ENCODE measurements at regions not wholly inside any gene's neighbourhood (a gene's known extent, or its start where the extent isn't known, plus 50 kb on each side); places are given as distances from the start of the nearest gene placed in this dataset.
A peak's percentile ranks its signal among the peaks of the same experiment; 100 is the strongest.
"Not testable (repeated sequence)": the region's sequence is repeated elsewhere in the genome, so short reads cannot be mapped to it uniquely, and the experiment has no call there.

DNA sequence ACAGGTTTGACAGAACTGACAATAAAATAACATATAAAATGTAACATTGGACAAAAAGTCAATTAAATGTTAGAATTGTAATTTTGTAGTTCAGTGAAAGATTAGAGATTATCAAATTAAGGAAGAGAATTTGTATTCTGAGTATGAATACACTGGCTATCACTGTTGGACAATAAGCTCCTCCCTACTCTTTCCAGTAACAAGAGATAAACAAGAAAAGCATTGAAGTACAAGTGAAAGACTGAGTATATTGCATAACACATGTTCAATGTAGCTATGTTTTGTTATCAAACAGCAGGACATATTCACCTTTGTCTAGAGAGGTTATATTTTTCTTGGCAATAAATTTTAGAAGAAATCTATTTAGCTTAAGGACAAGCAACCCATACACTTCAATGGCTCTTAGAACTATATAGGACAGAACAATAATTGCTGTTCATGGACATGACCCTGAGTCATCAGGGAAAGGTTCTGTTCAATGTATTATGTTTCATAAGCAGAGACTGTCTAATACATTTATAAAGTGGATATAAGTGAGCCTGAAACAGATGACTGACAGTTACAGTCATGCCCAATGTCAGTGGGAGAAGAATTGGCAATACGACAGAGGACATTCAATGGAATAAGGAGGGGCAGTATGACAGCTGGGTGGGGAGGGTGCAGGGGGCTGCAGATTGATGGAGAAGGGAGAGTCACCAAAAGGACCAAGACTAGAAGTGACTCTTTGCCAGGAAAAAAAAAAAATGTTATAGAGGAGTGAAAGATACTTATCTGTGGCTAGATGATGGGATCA, 520.4 kb downstream of the FRK start:
- DNase-seq = no peak

DNA sequence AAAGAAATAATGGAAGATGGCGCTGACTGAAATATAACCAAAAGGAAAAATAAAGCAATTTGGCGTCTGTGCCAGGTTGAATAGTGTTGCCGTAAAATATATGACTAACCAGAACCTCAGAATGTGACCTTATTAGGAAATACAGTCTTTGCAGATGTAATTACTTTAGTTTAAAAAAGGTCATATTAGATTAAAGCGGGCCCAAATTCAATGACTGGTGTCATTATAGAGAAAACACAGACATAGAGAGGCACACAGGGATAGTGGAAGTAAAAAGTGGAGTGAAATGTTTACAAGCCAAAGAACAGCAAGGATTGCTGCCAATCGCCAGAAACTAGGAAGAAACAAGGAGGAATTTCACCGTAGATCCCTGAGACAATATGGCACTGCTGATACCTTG, 521.2 kb downstream of the FRK start:
- no peak for DNase-seq

DNA sequence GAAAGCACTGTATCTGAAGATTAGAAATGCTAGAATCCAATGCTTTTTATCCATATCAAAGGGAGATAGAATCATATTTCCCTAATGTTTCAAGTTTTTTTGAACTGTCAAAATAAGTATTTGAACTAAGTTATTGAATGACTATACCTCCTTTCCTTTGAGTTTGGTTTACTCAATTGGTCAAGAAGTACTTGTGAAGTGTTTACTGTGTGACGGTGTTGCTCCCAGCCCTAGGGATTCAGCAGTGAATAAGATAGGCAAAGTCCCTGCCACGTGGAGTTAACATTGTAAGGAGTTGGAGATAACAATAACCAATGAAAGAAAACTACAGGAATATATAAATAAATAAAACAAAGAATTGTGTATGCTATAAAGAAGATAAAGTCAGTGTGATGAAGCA, 535.9 kb downstream of the FRK start:
- DNase-seq = no peak

DNA sequence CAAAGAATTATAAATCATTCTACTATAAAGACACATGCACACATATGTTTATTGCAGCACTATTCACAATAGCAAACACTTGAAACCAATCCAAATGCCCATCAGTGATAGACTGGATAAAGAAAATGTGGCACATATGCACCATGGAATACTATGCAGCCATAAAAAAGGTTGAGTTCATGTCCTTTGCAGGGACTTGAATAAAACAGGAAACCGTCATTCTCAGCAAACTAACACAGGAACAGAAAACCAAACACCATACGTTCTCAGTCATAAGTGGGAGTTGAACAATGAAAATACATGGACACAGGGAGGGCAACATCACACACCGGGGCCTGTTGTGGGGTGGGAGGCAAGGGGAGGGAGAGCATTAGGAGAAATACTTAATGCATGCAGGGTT, 538.9 kb downstream of the FRK start:
- DNase-seq = not testable (repeated sequence)

DNA sequence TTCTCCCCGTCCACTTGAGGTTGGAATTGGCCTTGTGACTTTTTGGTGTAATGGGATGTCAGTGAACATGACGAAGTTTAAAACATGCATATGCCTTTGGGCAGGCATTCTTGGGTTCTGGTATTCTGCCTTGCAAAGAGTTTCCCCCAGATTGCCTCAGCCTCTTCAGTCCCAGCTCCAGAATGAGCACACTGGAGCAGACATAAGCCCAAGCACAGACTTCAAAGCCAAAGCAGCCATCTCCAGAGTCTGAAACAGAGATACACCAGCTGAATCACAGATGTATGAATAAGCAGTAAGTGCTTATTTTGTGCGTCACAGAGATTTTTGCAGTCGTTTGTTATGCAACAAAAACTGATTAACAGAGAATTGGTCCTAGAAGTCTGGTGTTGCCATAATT, 546.0 kb downstream of the FRK start:
- DNase-seq = no peak

DNA sequence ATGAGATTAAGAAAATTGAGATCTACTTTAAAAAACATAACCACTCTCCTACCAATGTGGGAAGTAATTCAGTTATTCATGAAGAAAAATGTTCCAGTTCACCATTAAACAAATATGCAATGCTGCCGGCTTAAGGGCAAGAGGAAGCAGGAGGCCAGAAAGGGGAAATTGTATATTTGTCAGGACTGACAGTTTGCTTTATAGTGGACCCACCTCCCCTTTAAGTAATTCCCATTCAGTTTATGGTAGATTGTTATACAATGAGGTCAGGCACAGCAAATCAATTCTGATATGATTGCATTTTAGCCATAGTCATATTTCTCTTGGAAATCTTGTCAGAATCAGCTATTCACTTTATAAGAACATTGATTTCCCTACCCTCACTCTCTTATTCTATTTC, 547.8 kb downstream of the FRK start:
- peak; percentile 31 to 36 for DNase-seq

DNA sequence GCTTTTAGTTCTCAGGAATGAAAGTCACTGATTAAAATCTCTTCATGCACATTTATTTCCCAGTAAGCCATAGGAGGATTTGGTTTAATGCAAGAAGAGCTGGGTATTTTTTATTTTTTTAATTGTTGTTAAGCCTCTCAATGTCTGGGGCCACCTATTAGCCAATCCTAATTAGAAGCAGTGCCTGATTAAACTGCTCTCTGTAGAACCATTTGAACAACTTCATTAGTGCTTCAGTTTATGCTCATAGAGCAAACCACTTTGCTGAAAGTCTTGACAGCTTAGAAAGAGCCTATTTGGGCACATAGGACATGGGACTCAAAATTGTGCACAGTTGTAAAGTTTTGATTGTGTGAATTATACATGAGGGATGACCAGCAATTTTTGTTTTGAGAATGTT, 548.9 kb downstream of the FRK start:
- DNase-seq = no peak

DNA sequence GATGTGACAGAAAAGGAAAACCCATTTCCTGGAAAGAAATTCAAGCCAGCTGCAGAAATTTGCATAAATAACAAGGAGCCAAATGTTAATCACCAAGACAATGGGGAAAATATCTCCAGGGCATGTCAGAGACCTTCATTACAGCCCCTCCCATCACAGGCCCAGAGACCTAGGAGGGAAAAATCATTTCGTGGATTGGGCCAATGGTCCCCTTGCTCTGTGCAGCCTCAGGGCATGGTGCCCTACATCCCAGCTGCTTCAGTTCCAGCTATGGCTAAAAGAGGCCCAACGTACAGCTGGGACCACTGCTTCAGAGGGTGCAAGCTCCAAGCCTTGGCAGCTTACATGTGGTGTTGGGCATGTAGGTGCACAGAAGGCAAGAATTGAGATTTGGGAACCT, 558.3 kb downstream of the FRK start:
- not testable (repeated sequence) for DNase-seq

DNA sequence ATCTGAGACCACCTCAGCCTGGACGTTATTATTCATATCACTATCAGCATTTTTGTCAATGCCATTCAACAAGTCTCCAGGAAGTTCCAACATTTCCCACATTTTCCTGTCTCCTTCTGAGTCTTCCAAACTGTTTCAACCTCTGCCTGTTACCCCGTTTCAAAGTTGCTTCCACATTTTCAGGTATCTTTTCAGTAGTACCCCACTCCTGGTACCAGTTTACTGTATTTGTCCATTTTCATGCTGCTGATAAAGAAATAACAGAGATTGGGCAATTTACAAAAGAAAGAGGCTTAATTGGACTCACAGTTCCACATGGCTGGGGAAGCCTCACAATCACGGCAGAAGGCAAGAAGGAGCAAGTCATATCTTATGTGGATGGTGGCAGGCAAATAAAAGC, 565.5 kb downstream of the FRK start:
- DNase-seq = no peak

DNA sequence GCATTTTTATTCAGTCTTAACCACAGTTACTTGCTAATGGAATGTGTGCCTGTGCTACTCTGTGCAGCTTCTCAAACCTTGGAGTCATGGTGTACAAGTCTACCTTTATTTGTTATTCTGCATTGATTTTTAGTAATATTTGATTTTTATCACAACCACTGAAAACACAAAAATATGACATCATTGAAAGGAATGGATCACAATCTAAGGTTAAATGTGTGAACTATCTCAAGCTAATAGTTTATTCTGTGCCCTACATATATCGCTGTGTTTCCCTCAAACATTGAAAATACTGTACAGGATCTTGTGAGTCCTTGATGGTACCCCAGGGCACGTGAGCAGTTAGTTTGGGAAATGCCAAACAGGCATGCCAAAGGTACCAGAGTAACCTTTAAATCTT, 573.4 kb downstream of the FRK start:
- DNase-seq = no peak

DNA sequence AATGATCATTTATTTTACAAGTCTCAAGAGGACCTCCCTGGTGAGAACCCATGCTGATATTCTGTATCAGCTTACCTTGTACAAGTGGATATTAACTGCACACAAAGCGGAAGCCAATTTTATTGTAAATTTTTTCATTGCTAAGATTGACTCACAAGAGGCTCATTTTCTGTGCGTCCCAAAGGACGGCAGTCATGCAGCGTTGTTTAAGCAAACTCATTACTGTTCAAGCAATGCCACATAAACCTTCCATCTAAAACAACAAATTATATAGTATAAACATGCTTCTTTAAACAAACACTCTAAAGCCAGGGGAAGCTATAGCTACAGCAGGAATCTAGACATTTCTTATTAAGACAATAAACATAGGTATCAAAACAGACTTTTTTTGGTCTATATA, 575.3 kb downstream of the FRK start:
- DNase-seq = no peak

DNA sequence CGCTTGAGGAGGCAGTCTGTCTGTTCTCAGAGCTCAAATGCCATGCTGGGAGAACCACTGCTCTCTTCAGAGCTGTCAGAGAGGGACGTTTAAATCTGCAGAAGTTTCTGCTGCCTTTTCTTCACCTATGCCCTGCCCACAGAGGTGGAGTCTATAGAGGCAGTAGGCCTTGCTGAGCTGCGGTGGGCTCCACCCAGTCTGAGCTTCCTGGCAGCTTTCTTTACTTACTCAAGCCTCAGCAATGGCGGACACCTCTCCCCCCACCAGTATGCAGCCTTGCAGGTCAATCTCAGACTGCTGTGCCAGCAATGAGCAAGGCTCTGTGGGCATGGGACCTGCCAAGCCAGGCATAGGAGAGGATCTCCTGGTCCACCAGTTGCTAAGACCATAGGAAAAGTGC, 580.1 kb downstream of the FRK start:
- not testable (repeated sequence) for DNase-seq

DNA sequence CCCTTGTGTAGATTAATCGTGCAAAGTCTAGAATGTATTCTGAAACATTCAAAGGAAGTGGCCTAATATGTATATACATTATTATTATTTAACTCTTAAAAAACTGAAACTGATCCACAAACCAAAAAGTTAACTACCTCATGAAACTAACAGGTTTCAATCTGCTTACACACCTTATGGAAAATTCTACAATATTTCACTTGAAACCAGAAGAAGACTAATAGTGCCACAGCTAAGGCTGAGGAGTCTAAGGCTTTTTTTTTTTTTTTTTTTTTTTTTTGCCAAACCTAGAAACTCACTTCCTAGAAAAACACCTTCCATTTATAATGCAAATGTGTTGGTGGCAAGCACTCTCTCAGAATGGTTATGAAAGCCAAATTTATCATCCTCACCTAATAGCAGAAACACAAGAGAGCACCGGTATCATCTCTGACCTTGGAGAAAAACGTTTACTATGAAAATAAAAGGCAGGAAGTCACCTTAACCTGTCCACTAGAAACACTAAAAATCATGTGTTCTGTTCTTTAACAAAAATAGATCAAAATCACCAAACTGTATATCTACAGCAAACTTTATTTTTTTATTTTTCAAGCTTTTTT, 586.1 kb downstream of the FRK start:
- DNase-seq = no peak

DNA sequence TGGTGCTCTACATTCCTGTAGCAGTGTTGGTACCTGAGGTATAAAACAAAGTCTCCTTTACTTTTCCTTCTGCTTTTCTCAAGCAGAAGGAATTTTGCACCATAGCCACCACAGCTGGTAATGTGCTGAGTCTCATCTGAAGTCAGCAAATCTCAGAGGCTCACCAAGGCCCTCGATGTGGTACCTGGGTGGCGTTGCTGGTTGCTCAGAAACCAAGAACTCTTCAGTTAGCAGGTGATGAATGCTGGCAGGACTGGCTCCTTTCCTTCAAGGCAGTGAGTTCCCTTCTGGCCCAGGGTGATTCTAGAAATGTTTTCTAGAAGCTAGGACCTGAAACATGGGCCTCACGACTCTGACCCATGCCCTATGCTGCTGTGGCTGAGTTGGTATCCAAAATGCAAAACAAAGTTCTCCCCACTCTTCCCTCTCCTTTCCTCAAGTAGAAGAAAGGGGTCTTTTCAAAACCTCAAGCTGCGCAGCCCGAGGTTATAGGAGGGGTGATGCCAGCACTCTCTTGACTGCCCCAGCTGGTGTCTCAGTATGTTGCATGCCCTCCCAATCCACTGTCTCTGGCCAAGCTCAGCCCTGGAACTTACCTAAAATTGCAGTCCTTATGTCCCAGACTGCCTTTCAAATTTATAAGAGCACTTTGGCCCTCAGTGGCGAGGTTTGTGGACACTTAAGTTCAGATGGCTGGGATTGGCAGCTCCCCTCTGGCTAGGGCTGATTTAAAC, 592.3 kb downstream of the FRK start:
- DNase-seq = no peak

DNA sequence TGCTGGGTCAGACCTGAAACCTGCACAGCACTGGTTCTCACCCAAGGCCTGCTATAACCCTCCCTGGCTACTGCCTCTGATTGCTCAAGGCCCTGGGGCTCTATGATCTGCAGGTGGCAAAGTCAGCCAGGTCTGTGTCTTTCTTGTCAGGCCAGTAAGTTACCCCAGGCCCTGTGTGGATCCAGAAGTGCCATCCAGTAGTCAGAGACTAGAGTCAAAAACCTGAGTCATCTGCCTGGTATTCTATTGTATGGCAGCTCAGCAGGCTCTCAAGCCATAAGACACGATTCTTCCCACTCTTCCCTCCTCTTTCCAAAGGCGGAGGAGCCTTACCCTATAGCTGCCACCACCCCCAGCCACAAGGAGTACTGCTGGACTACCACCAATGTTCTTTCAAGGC, 593.0 kb downstream of the FRK start:
- DNase-seq = no peak

DNA sequence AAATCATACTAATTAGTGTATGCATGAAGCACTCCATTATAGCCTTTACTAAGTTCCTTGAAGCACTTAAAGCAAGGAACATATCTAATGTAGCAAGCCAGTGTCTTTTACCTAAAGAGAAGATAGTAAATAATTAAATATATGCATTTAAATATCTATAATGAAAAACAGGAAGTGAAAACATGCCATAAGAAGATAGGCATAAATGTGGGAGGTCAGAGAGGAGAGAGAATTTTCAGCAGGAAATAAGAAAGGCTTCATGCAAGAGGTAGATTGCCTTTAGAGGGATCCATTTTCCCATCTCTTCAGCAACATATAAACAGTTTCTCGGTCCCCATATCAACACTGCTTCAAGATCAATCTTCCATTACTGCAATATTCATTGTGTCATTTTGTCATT, 599.8 kb downstream of the FRK start:
- no peak for DNase-seq

DNA sequence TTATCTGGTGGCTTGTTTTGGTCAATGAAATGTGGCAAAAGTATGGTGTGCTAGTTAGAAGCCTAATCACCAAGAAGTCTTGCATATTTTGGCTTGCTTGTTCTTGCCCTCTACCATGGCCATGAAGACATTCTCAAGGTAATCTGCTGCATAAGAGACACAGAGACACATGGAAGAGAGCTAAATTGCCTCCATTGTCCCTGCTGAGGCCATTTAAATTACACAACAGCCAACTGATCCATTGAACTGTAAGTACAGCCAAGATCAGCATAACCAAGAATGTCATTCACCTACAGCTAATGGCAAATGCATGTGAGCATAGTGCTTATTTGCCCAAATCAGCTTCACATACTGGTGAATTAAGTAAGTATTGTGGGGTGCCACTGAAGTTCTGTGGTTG, 603.8 kb downstream of the FRK start:
- no peak for DNase-seq

DNA sequence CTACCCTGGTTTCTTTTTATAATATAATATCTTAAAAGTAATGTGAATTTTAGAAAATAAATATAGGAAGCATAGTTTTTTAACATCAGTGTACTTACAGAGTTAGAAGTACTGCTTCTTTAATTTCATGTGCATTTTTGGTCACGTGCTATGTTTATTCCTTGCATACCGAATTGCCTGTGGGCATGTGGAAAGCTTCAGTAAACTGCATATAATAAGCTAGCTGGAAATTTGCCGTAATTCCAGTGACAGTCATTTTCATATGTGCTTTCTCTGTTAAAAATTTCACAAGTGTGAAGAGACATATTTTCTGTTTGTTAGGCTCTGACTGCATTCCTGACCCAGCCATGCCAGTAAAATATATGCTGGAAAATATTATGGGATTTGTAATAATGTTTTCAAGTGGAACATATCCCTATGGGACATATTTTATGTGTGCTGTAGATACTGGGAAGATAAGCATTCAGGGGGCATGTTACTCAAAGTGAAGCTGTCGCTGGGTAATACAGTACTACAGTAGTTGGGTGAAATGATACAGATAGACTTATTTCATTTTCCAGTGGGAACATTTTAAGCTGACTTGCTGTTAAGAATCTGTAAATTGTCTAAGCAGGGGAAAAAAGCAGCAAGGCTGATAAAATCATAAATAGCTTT, 616.7 kb downstream of the FRK start:
- DNase-seq = no peak

DNA sequence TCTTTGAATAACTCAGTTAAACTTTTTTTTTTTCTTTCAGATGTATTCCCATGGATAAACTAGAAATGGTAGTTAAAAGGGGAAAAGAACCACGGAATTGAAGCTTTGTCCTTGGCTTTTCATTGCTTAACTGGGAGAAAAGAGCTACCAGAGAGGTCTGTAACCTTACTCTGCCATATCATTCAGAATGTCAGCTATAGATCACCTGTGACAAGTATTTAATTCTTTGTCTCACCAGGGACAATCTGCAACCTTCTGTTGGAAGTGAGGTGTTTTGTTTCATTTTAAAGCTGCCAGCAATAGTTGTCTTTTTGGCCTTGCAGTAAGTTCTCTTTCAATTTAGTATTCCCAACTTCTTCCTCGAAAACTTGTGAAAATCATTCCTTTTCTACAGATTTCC, 618.4 kb downstream of the FRK start:
- no peak for DNase-seq

DNA sequence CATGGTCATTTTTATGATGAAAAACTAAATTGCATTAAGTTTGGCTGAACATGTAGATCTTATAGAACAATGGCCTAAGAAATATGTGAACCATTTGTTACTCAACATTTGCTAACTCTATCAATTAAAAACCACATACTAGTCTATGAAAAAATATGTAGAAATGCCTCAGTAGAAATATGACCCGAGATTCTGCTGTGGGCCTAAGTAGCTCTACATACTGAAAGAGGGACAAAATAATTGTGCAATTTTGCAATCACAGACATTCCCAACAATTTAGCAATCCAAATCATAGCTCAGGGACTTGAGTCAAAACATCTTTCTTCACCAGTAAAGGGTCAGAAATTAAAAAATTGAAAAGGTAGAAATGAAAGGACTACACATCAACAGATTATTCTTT, 619.0 kb downstream of the FRK start:
- no peak for DNase-seq

DNA sequence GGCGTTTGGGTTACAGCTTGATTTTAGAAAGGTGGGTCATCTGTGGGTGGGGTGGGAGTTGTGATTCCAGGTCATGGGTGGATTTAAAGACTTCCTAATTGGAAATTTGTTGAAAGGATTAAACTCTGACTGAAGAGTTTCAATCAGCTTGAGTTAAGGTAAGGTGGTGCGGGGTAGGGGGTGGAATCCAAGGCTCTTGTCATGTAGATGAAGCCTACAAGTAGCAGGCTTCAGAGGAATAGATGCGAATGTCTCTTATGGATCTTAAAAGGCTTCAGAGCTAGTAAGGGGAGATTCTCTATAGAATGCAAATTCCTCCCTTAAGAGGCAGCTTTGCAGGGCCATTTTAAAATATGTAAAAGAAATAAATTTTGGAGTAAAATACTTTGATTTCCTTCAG, 645.3 kb downstream of the FRK start:
- DNase-seq = no peak

DNA sequence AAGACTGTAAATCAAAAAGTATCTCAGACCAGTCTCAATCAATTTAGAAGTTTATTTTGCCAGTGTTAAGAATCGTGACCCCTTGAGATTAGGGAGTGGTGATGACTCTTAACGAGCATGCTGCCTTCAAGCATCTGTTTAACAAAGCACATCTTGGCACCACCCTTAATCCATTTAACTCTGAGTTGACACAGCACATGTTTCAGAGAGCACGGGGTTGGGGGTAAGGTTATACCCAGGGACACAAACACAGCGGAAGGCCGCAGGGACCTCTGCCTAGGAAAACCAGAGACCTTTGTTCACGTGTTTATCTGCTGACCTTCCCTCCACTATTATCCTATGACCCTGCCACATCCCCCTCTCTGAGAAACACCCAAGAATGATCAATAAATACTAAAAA, 645.8 kb downstream of the FRK start:
- DNase-seq = not testable (repeated sequence)

DNA sequence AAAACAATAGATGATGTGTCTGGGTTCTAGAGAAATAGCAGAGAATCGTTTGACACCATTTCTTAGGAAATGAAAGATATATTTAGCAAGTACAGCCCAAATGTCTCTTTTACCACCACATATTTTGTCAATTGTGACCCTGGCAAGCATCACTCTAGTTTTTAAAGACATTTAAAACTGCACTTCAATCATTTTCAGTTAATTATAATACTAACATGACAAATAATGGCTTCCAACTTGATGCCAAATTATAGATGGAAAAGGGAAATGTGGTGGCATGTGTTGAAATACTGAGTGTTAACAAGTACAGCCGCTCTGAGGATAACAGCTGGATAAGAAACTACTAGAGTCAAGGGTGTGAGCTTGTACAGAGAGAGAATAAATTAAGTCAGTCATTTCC, 648.9 kb downstream of the FRK start:
- no peak for DNase-seq

DNA sequence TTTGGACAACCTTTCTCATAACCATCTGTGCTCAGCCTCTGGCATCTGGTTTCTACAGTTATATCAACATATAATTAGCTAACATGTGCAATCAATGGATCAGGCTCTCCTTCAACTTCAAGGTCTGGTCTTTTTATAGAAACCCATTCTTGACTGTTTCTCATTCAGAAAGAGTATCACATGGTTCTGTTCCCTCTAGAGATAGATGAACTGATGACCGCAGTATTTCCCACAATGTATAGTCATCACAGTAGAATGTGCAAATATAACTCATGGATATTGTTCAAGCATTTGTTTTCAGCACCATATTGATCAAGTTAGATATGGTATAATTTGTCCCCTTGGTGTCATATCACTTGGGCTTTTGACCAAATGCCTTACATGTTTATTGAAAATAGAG, 656.2 kb downstream of the FRK start:
- no peak for DNase-seq

All from Kasumi-1 (cell line).